SK-N-SH treated with all-trans-retinoic acid at 6 μM for 48 hours (cell line): ENCODE measurements at regions not wholly inside any gene's neighbourhood (a gene's known extent, or its start where the extent isn't known, plus 50 kb on each side); places are given as distances from the start of the nearest gene placed in this dataset.

ENCODE experiments used
- ARNTL ChIP-seq: fragments of 450-650 bp; formaldehyde crosslinking; IDR thresholded peaks from 2 replicates; pipeline ENCODE4 v1.5.0; 2020; ENCODE audit warnings: low read depth, mild to moderate bottlenecking, moderate library complexity, borderline replicate concordance
- CSDC2 ChIP-seq: fragments of 250-450 bp; sonication (Bioruptor Pico); IDR thresholded peaks from 2 replicates; pipeline ENCODE4 v1.5.0; 2020; ENCODE audit warnings: mild to moderate bottlenecking, moderate library complexity
- CSRNP3 ChIP-seq: fragments of 250-450 bp; sonication (Bioruptor Pico); IDR thresholded peaks from 2 replicates; pipeline ENCODE4 v1.5.1; 2021; ENCODE audit warnings: mild to moderate bottlenecking, moderate library complexity
- ISL1 ChIP-seq: fragments of 250-450 bp; sonication (Bioruptor Pico); IDR thresholded peaks from 2 replicates; pipeline ENCODE4 v2.1.2; 2022; ENCODE audit warnings: mild to moderate bottlenecking, moderate library complexity
- OSR1 ChIP-seq: fragments of 250-450 bp; sonication (Bioruptor Pico); IDR thresholded peaks from 2 replicates; pipeline ENCODE4 v1.8.0; 2022; ENCODE audit warnings: moderate library complexity, mild to moderate bottlenecking, inconsistent platforms
- PATZ1 ChIP-seq: fragments of 250-450 bp; sonication (Bioruptor Pico); IDR thresholded peaks from 2 replicates; pipeline ENCODE4 v1.8.0; 2020; ENCODE audit warnings: mild to moderate bottlenecking, moderate library complexity, borderline replicate concordance
- ZC3H10 ChIP-seq: fragments of 250-450 bp; sonication (Bioruptor Pico); IDR thresholded peaks from 2 replicates; pipeline ENCODE4 v1.5.1; 2021; ENCODE audit warnings: mild to moderate bottlenecking, moderate library complexity
- ZFP3 ChIP-seq: fragments of 250-450 bp; sonication (Bioruptor Pico); IDR thresholded peaks from 2 replicates; pipeline ENCODE4 v1.5.0; 2020; ENCODE audit warnings: mild to moderate bottlenecking, moderate library complexity
- ZFP30 ChIP-seq: fragments of 450-650 bp; formaldehyde crosslinking; IDR thresholded peaks from 2 replicates; pipeline ENCODE4 v1.5.0; 2022; ENCODE audit warnings: mild to moderate bottlenecking, moderate library complexity
- ZNF565 ChIP-seq: fragments of 450-650 bp; formaldehyde crosslinking; conservative IDR thresholded peaks from 2 replicates; pipeline ENCODE4 v1.5.0; 2020; ENCODE audit warnings: low read depth, mild to moderate bottlenecking, moderate library complexity
- ZNF70 ChIP-seq: fragments of 450-650 bp; formaldehyde crosslinking; IDR thresholded peaks from 2 replicates; pipeline ENCODE4 v1.5.0; 2020; ENCODE audit warnings: mild to moderate bottlenecking, moderate library complexity

GRCh38 chr2:194705398-194705797 lies 951.6 kb upstream of the SLC39A10 start:
- TF ChIP-seq ZFP30 (CRISPR knock-in tag) (no peak), ISL1 (CRISPR knock-in tag) (no peak), ARNTL (CRISPR knock-in tag) (no peak), ZFP3 (CRISPR knock-in tag) (no peak), PATZ1 (CRISPR knock-in tag) (no peak), ZNF70 (CRISPR knock-in tag) (no peak), ZC3H10 (no peak), CSRNP3 (CRISPR knock-in tag) (no peak), OSR1 (CRISPR knock-in tag) (no peak), ZNF565 (CRISPR knock-in tag) (no peak), CSDC2 (CRISPR knock-in tag) (no peak)
